GM13976 (cell line): ENCODE measurements at regions not wholly inside any gene's neighbourhood (a gene's known extent, or its start where the extent isn't known, plus 50 kb on each side); places are given as distances from the start of the nearest gene placed in this dataset.
"Not testable (repeated sequence)": the region's sequence is repeated elsewhere in the genome, so short reads cannot be mapped to it uniquely, and the experiment has no call there.

Experiments
- DNase-seq: peaks from one replicate; pipeline ENCODE4 v3.0.0; 2012; ENCODE audit warnings: low spot score
- in situ Hi-C: fragments of 300-500 bp; cut with MboI; formaldehyde crosslinking; loops from one replicate; pipeline ENCODE4 v1.12.0; 2022; ENCODE audit warnings: low sequenced_read_pairs, mixed read lengths, inconsistent platforms; ENCODE audit not compliant: unreplicated experiment
- TF ChIP-seq, protein P1 (sequence below): IDR thresholded peaks from 2 replicates; pipeline ENCODE4 v1.5.1; 2012; ENCODE audit warnings: borderline replicate concordance, mild to moderate bottlenecking; ENCODE audit not compliant: insufficient read depth; ENCODE audit errors: extremely low read depth, missing control alignments, control extremely low read depth

DNA sequence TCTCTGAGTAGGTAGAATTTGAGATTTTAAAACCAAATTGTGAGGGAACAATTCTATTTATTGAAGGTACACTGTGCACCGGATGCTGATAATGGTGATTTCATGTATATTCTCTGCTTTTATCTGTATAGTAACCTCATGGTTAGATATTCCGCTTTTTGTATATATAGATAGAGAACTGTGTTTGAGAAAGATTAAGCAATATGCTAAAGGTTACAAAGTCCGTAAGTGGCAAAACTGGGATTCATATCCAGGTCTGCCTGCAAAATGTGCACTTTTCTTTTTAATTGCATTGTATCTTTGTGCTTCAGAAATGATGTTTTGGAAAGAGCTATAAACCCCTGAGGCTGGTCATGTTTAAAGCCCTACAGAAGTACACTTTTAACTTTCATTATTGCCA is 635.4 kb upstream of the NECTIN3 start:
- TF ChIP-seq, protein P1, sequence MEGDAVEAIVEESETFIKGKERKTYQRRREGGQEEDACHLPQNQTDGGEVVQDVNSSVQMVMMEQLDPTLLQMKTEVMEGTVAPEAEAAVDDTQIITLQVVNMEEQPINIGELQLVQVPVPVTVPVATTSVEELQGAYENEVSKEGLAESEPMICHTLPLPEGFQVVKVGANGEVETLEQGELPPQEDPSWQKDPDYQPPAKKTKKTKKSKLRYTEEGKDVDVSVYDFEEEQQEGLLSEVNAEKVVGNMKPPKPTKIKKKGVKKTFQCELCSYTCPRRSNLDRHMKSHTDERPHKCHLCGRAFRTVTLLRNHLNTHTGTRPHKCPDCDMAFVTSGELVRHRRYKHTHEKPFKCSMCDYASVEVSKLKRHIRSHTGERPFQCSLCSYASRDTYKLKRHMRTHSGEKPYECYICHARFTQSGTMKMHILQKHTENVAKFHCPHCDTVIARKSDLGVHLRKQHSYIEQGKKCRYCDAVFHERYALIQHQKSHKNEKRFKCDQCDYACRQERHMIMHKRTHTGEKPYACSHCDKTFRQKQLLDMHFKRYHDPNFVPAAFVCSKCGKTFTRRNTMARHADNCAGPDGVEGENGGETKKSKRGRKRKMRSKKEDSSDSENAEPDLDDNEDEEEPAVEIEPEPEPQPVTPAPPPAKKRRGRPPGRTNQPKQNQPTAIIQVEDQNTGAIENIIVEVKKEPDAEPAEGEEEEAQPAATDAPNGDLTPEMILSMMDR: no peak
- DNase-seq: no peak
- in situ Hi-C loops: no loop called here

DNA sequence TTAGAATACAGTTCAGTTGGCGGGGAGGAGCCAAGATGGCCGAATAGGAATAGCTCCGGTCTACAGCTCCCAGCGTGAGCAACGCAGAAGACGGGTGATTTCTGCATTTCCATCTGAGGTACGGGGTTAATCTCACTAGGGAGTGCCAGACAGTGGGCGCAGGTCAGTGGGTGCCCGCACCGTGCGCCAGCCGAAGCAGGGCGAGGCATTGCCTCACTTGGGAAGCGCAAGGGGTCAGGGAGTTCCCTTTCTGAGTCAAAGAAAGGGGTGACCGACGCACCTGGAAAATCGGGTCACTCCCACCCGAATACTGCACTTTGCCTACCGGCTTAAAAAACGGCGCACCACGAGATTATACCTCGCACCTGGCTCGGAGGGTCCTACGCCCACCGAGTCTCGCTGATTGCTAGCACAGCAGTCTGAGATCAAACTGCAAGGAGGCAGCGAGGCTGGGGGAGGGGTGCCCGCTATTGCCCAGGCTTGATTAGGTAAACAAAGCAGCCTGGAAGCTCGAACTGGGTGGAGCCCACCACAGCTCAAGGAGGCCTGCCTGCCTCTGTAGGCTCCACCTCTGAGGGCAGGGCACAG is 631.5 kb upstream of the NECTIN3 start:
- in situ Hi-C loops: not testable (repeated sequence)

DNA sequence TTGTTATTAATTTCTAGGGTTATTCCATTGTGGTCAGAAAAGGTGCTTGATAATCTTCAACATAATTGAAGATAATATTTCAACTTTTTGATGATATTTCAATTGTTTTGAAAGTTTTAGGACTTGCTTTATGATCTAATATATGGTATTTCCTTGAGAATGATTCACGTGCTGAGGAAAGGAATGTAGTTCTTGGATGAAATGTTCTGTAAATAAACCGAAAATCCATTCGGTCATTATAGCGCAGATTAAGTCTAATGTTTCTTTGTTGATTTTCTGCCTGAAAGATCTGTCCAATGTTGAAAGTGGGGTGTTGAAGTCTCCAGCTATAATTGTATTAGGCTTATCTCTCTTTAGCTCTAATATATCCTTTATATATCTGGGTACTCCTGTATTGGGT is 617.5 kb upstream of the NECTIN3 start:
- TF ChIP-seq, protein P1: no peak
- DNase-seq: no peak
- in situ Hi-C loops: no loop called here

More for the DNA sequence above, 631.5 kb upstream of the NECTIN3 start:
- DNase-seq: not testable (repeated sequence)

DNA sequence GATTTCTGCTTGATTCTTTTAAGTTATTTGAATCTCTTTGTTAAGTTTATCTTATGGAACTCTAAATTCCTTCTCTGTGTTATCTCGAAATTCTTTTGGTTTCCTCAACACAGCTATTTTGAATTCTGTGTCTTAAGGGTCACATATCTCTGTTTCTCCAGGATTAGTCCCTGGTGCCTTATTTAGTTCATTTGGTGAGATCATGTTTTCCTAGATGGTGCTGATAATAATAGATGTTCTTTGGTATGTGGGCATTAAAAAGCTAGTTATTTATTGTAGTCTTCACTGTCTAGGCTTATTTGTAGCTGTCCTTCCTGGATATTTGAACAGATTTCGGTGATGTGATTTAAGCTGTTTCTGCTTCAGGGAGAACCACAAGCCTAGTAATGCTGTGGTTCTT is 615.6 kb upstream of the NECTIN3 start:
- no peak for DNase-seq
- in situ Hi-C loops: no loop called here
- TF ChIP-seq, protein P1: no peak

DNA sequence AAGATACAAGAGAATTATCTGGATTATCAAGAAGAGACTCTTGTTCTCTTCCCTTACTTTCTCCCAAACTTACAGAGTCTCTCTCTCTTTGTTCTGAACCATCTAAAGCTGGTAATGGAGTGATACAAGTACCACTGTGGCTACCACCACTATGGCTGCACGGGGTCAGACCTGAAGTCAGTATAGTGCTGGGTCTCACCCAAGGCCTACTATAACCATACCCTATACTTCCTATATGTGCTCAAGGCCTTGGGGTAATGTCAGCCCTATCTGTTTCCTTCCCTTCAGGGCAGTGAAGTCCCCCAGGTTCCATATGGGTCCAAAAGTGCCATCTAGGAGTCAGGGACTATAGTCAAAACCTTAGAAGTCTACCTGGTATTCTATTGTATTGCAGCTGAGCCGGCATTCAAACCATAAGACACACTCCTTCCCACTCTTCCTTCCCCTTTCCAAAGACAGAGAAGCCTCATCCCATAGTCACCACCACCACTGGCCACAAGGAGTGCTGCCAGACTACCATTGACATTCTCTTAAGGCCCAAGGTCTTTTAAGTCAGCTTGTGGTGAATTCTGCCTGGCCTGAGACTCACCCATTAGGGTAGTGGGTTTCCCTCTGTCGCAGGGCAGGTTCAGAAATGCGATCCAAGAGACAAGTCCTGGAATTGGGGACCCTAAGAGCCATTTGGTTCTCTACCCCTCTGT is 615.0 kb upstream of the NECTIN3 start:
- DNase-seq: no peak
- TF ChIP-seq, protein P1: no peak
- in situ Hi-C loops: no loop called here

DNA sequence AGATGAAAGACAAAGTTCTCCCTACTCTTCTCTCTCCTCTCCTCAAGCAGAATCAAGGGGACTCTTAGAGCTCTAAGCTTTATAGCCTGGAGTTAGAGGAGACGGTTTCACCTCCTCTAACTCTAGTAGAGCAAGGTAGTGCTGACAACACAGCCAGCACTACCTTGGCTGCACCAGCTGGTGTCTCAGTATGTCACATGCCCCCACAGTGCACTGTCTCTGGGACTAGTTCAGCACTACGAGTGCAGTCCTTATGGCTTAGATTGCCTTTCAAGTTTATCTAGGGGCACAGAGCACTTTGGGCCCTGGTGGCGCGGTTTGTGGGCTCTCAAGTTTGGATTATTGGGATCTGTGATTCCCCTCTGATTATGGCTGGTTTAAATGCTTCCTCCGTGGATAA is 614.1 kb upstream of the NECTIN3 start:
- DNase-seq: no peak
- in situ Hi-C loops: no loop called here
- TF ChIP-seq, protein P1: no peak

DNA sequence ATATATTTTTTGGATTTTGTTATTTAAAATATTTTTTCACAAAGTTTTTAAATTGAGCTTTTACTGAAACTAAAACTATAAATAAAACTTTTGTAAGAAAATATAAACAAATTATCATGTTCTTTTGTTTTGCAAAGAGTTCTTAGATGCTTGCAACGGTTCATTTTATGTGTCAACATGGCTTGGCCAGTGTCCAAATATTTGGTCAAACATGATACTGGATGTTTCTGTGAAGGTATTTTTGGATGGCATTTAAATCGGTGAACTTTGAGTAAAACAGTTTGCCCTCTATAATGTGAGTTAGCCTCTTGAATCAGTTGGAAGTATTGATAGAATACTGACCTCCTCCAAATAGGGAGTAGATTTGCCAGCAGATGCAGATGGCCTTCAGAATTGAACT is 612.6 kb upstream of the NECTIN3 start:
- DNase-seq: no peak
- in situ Hi-C loops: no loop called here
- TF ChIP-seq, protein P1: no peak
